Limb (tissue), 2 donors: ENCODE measurements at regions not wholly inside any gene's neighbourhood (a gene's known extent, or its start where the extent isn't known, plus 50 kb on each side); places are given as distances from the start of the nearest gene placed in this dataset.
"Not testable (repeated sequence)": the region's sequence is repeated elsewhere in the genome, so short reads cannot be mapped to it uniquely, and the experiment has no call there.

Experiments used
- DNase-seq, 2 donors: peaks; one replicate each; pipeline ENCODE4 v3.0.0-alpha.2; 2016; ENCODE audit errors: extremely low spot score in 2 of 2

DNA sequence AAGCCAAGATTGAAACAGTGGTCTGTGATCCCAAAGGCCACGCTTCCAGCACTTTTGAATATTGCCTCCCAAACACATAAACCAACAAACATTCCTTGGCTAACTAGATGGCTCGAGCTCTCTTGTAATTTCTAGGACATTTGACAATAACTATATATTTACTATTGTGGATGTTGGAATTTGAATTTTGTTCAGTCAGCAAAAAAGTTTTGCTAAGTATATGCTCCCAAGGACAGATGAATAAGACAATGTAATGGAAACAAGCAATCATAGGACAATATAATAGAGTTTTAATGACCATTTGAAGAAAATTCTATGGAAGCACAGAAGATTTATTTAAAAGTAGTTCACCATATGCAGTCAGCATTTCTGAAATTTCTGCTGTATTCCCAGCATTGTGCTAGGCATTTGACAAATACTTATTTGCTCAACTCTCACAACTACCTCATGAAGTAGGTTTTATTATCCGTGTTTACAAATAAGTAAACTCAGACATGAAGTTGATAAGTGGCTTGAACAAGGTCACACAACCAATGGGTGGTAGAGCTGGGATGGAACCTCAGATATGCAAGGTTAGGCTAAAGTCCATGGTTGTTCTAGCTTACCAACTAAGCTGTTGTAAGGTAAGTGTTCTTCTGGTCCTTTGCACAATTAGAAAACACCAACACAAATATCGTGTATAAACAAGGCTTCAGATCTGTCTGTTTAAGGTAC lies 205.1 kb downstream of the NUFIP1 start:
- DNase-seq: no peak

DNA sequence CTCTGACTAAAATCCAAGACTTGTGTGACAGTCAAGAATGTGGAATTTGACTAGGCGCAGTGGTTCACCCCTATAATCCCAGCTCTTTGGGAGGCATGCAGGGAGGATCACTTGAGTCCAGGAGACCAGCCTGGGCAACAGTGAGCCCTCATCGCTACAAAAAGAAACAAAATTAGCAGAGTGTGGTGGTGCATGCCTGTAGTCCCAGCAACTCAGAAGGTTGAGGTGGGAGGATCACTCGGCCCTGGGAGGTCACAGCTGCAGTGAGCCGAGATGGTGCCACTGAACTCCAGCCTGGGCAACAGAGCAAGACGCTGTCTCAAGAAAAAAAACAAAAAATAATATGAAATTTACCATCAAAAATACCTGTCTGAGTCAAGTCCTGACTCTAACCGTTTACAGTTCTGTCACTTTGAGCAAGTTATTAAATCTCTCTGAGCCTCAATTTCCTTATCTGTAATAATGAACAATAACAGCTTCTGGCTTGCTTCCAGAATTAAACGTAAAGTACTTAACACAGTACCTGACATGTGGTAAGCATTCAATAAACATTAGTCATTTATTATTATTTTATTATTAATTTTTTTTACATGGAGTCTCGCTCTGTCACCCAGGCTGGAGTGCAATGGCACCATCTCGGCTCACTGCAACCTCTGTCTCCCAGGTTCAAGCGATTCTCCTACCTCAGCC lies 204.6 kb upstream of the TSC22D1 start:
- no peak for DNase-seq

DNA sequence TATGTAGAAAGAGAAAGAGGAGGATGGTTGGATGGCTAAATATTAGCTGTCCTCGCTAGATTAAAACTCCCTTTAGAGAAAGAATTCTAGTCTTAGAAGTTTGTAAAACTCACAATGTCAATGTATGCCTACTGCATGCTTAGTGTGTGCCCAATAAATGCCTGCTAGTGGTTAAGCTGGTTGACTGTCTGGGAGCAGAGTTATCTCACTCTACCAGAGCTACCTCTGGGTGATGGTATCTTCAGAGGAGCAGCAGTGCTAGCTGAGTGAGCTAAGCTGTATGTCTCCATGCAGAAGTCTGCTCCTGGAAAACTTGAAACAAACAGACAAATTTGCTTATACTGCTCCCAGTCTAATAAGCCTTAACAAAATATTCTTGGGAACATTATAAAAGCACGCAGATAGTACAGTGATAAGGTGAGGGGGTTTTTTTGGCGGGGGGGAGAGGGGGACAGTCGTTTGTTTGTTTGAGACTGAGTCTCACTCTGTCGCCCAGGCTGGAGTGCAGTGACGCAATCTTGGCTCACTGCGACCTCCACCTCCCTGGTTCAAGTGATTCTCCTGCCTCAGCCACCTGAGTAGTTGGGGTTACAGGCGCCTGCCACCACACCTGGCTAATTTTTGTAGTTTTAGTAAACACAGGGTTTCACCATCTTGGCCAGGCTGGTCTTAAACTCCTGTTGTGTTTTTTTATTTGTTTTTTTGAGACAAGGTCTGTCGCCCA lies 202.8 kb upstream of the TSC22D1 start:
- no peak for DNase-seq

DNA sequence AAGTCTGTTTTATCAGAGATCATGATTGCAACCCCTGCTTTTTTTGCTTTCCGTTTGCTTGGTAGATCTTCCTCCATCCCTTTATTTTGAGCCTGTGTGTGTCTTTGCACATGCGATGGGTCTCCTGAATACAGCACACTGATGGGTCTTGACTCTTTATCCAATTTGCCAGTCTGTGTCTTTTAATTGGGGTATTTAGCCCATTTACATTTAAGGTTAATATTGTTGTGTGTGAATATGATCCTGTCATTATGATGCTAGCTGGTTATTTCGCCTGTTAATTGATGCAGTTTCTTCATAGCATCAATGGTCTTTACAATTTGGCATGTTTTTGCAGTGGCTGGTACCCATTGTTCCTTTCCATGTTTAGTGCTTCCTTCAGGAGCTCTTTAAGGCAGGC lies 199.2 kb upstream of the TSC22D1 start:
- DNase-seq: not testable (repeated sequence)

DNA sequence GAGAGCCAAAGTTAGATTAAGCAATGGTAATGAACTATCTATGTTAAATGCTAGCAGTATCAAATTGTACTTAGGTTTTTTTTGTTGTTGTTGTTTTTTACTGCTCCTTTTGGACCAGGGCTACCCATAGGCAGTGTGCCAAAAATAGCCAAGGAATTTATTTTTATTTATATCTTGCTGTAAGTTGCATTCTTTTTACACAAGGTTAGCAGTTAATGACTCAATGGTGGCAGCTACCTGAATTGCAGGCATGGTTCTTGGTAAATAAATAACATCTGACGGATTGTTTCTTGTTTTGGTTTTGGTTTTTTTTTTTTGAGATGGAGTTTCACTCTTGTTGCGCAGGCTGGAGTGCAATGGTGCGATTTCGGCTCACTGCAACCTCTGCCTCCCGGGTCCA lies 194.8 kb upstream of the TSC22D1 start:
- DNase-seq: no peak

DNA sequence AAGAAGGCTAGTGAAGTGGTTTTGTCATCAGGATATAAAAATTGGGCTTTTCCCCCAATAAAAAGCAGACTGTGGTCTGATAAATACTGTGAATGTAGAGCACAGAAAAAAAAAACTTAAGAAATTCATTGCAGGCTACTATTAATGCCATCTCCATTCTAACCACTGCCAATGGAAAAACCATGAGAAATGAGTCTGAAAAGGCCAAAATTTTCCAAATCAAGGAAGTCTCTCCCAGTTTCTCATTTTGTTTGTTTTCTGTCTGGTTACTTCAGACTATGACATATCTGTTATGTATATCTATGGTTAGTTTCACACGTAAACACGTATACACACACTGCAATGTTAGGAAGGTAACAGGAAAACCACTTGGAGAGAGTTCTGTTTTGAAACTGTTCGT lies 193.6 kb upstream of the TSC22D1 start:
- DNase-seq: peak in 1 of 2 donors; percentile 24

DNA sequence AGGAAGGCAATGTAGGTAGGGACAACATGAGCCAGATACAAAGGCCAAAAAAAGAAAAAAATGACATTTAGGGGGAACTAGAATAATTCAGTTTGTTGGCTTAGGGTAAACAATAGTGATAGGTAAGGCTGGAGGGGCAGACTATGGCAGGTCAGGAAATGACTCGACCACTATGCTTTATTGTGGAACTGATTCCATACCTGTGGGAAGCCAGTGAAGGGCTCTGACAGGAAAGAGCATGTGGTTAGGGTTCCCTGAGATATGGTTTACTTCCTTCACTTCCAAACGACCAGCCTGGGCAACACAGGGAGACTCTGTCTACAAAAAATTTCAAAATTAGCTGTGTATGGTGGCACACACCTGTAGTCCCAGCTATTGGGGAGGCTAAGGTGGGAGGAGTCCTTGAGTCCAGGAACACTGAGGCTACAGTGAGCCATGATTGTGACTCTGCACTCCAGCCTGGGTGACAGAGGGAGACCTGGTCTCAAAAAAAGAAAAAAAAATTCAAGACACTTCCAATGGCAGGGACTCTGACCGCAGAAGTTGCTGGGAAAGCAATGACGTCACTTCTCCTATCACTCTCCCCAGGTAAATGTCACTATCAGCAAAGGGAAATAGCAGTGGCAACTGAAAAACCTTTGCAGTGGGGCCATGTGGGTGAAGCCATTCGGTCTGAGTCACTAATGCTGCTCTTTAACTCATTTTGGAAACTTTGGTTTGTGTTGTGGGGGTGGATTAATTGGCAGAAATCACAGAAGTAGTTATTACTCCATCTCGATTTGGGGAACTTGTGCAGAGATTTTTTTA lies 192.8 kb upstream of the TSC22D1 start:
- DNase-seq: no peak

DNA sequence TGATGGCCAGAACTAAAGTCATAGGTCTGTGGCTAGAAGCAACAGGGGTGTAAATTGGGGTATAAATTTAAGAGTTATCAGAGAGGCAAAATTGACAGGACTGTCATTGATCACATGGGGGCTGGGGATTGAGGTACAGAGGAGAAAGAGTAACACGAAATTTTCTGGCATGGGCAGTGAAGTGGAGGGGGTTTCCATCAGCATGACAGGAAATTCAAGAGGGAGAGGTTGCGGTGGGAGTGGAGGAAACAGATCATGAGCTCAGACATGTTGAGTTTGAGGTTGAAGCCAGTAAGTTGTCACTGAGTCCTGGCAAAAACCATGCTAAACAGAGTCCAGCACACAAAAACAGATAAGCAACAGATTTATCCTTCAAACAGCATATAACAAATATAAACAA lies 192.1 kb upstream of the TSC22D1 start:
- no peak for DNase-seq

DNA sequence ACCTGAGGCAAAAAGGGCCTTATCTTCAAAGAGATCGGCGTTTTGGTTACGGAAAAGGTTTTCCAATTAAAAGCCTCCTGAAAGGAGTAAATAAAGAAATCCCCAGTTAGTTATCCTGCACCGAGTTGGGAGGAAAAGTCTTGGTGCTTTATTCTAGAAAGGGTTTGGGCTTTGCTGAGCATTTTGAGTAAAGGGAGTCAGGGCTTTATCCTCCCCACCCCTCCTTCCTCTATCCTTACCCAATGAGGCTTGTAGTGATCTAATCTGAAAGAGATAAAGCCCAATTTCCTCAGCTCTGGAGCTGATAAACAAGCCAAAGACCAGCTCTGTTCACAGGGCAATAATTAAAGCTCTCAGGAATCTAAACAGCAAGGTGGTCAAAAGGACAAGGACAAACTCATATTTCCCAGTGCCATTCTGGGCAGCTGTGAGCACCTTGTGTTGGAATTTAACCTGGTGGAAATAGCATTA lies 188.9 kb upstream of the TSC22D1 start:
- no peak for DNase-seq

DNA sequence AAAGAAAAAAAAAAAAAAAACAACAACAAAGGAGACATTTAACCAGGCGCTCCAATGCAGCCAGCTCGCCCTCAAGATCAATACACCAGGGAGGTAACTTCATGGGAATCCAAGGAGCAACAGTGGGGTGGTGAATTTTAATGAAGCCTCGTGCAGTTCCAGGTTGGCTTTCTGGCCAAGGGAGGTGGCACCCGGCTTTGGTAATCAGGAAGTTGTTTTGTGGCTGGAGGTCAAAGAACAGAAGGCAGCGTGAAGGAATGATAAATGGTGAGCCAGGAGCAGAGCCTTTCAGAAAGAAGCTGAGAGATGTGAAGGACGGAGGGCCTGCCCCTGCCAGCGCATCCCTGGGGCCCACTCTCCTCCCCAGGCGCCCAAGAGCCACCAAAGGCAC lies 188.2 kb upstream of the TSC22D1 start:
- DNase-seq: no peak

DNA sequence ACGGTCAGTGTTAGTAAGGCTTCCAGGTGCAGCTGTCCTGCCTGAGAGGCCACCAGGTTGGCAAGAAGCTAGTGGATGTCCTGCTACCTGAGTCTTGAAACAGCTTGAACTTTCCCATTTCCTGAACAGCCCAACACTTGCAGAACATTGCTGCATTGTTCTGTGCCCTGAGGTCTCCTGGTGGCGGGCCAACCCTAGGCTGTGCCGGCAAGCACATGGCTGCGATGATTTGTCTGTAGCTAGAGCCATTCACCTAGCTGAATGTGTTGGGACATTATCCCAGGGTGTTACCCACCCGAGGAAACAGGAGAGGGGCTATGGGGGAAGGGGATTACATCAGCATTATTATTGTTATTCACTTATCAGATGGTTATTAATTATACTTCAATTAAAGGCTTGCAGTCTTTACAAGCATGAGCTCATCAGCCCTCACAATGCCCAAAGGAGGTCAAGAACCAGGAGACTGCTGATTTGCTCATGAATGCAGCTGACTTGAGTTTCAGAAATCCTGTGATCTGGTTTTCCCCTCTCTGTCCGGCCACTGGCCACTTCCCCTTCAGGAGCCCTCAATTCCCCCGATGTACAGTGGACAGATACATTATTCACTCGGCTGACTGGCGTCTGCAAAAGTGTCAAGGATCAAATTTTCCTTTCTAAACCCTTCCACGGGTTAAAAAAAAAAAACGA lies 187.6 kb upstream of the TSC22D1 start:
- no peak for DNase-seq

DNA sequence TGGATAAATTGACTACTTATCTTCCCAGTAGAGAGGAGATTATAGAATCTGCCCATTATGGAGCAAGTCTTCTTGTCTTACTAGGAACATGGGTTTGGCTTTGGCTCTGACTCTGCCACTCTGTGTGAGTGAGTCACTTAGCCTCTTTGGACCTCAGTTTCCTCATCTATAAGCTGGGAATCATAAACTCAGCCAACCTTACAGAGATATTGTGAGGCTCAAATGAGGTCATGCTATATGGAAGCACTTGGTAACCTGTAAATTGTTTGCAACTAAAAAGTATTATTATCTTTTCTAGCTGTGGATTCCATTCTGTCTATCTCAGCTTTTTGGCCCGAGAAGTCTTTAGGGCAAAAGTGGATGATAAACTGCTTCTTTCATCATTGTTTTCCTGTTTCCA lies 186.8 kb upstream of the TSC22D1 start:
- no peak for DNase-seq

DNA sequence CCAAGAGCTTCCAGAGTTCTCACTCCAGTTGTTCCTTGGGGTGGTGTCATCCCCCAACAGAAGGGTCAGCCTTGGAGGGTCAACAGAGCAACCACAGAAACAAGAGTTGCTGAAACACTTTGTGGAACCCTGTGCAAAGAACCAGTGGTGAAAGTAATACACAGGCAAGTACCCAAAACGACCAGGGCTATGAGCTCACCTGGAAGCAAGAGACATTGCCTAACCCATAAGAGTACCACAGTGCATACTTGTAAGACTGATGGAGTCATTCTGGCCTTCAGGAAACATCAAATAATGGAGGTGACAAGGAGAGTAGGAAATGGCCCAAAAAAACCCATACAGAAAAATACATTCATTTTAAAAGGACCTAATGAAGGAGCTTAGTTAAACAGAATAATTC lies 184.3 kb upstream of the TSC22D1 start:
- no peak for DNase-seq

DNA sequence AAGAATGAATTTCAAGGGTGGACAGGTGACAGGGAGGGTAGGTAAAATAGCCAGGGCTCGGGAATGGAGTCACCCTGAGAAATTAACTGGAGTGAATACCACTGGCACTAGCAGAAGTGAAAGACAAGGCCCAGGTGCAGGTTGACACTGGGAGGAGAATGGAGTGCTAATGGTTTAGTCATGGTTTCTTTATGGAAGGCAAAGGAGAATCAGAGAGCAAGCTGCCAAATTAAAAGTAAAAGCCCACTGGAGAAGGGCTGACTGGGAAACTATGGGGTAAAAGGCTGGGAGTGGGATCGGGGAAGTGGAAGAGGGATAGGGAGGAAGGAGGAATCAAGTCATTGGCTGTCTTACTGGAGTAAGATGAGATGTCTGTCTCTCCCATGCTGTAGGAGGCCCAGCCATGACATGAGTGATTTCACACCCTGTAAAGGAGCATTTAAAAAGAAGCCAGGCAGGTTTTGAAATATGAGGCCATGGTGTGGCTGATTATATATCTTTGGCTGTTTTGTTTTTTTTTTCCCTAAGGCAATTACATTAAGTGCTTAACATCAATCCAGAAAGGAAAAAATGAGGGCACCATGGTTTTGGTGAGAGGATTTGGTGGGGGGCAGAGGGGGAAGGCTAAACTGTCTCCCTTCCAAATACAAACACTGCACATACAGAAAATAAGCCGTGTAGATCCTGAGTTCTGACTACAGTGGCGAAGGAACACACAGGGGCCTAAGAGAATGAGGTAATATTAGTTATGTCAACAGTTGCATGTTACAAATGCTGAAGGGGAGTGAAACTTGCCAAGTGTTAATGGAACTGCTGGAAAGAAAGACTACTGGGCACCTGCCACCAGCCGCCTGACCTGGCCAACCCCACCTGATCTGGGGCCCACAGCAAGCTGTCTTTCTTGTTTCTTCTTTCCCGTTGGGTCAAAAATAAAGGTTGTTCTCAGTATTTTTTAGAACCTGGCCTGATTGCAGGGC lies 183.5 kb upstream of the TSC22D1 start:
- DNase-seq: peak in 1 of 2 donors; percentile 36

DNA sequence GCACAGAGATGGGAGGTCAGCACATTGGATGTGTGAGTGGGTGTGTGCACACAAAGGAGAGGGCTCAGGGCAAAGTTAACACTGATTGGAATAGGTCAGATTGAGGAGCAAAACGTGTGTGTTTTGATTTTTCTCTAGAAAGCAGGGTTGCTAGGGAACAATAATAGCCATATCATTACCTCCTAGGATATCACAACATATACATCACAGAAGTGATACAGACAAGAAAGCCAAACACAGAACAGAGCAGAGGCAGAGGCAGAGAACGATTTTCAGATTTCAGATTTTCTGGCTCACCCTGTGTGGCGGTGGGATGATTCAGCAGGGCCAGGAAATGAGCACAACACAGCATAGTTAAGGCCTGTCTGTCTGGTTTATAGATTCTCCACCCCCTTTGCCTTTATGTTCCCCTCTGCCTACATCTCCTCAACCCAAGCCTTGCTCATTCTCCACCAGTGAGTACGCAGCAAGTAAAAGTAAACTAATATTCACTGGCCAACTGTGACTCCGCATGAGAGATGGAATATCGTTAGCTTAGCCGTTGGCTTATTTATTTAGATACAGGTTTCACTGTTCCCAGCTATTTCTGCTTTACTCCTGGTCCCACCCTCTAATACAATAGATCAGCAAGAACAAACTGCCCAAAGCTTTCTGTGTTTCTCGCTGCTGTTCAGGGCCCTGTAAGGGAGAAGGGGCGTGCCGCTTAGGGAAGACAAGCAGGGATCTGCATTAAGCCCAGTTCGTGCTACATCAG lies 182.7 kb upstream of the TSC22D1 start:
- DNase-seq: no peak

DNA sequence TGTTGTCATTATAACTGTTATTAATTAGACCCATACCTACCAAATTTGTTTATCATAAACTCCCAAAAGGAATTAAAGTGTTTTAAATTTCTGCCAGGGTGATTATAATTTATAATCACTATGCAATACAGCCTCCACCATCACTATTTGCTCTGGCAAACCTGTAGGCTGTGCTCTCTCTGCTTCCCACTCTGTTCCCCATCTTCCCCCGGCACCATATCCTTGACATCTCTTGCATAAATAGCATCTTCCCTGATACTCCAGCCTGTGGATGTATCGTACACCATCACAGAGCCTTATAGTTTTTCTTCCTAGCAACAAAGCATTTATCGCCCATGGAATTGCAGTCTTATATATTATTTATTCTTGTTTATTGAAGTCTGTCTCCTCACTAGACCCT lies 181.5 kb upstream of the TSC22D1 start:
- DNase-seq: no peak

DNA sequence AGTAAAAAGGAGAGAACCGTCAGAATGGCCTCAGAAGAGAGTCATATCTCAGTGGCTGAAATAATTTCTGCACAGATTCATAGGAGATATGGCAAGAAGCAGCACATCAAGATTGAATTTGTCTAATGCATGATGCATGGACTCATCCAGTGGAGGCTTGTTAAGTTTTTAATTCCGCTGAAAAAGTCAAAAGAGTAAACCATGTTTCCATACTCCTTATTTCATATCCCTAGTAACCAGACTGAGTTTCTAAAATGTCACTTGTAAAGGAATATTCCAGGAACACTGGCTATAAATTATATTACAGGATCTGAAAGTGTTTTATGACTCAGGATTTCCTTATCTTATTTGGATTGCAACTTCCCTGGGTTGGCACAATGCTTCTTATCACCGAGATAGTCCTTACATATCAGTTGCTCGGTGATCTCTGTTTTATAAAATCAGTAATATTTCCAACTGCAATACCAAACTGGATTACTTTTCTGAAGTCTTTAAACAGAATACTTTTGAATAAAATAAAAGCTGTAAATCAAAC lies 180.2 kb upstream of the TSC22D1 start:
- DNase-seq: no peak

DNA sequence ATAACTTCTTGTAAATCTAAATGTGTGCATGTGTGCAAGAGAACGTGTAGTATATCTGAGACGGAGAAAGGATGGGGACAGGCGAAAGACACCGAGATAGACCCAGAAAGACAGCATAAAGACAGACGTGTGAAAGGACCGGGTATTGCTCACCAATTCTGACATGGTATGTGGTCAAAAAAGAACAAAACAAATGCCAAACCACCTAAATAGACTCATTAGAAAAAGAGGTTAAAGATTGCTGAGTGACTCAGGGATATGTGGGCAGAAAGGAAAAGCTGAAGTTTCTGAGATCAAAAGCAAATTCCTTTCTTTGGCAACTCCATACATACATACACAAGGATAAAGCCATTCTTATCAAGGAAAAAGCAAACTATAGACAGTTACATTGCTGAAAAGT lies 179.7 kb upstream of the TSC22D1 start:
- DNase-seq: no peak

DNA sequence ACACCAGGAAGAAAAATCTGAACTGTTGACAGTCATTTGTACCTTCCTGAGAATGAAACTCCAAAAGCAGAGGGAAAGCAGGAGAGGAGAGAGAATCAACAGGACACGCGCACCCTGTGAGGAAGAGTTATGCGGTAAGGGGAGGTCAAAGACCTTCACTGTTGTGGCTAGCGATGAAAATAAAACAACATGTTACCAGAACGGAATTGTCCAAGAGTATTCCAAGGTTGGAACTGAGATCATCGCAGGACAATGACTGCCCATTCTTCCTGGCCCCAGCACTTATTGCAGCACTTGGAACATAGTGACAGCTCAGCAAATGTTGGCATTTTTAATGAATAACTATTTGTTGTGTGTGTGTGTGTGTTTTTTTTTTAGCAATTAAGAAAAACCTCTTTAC lies 176.0 kb upstream of the TSC22D1 start:
- DNase-seq: no peak
